K562 (cell line): ENCODE measurements at regions not wholly inside any gene's neighbourhood (a gene's known extent, or its start where the extent isn't known, plus 50 kb on each side); places are given as distances from the start of the nearest gene placed in this dataset.

Source experiments
- BRCA1 ChIP-seq, 2 experiments: fragments of 450-650 bp in 1 of 2; sonication (generic) in 1 of 2; formaldehyde crosslinking in 1 of 2; IDR thresholded peaks; 2 replicates each; pipeline versions ENCODE4 v1.5.0 to v1.6.1; 2017 to 2020; ENCODE audit warnings: mild to moderate bottlenecking in 1 of 2, missing genetic modification reagents in 1 of 2
- CTCF ChIP-seq, 3 experiments: IDR thresholded peaks in 2 of 3; conservative IDR thresholded peaks in 1 of 3; 2 replicates each; pipeline ENCODE4 v1.5.1; 2011 to 2012; ENCODE audit warnings: low read length in 3 of 3, mild to moderate bottlenecking in 3 of 3, control low read depth in 2 of 3, improper control_type of control experiment in 1 of 3, inconsistent platforms in 1 of 3, low read depth in 1 of 3, mixed read lengths in 1 of 3, moderate library complexity in 1 of 3; ENCODE audit not compliant: insufficient read depth in 2 of 3
- L3MBTL2 ChIP-seq: fragments of 450-650 bp; IDR thresholded peaks from 2 replicates; pipeline ENCODE4 v1.6.1; 2016; ENCODE audit warnings: mild to moderate bottlenecking, moderate library complexity
- NFIC ChIP-seq: fragments of 450-650 bp; IDR thresholded peaks from 2 replicates; pipeline ENCODE4 v1.6.1; 2017; ENCODE audit warnings: mild to moderate bottlenecking, inconsistent platforms
- NFIX ChIP-seq: fragments of 250-450 bp; sonication (Bioruptor Pico); IDR thresholded peaks from 2 replicates; pipeline ENCODE4 v1.4.0; 2020; ENCODE audit warnings: low read depth, mild to moderate bottlenecking, moderate library complexity
- SMAD1 ChIP-seq: fragments of 150-350 bp; IDR thresholded peaks from 2 replicates; pipeline ENCODE4 v1.6.1; 2014; ENCODE audit warnings: low read length, low read depth; ENCODE audit not compliant: partially characterized antibody
- SMAD2 ChIP-seq: fragments of 150-350 bp; IDR thresholded peaks from 2 replicates; pipeline ENCODE4 v1.6.1; 2014; ENCODE audit warnings: low read depth, mild to moderate bottlenecking, low read length
- TF ChIP-seq, protein P1 (sequence below), 2 experiments: IDR thresholded peaks; 2 replicates each; pipeline ENCODE4 v1.6.1; 2011; ENCODE audit warnings: borderline replicate concordance in 1 of 2, control low read depth in 1 of 2, low read depth in 1 of 2, low read length in 1 of 2, mild to moderate bottlenecking in 1 of 2, mixed read lengths in 1 of 2, moderate library complexity in 1 of 2; ENCODE audit not compliant: insufficient read depth in 1 of 2, insufficient read length in 1 of 2, poor library complexity in 1 of 2, severe bottlenecking in 1 of 2; ENCODE audit errors: extremely low read depth in 1 of 2

GRCh38 chr18:70464343-70465114, 175.7 kb downstream of the SOCS6 start (continued):
- TF ChIP-seq, protein P1, sequence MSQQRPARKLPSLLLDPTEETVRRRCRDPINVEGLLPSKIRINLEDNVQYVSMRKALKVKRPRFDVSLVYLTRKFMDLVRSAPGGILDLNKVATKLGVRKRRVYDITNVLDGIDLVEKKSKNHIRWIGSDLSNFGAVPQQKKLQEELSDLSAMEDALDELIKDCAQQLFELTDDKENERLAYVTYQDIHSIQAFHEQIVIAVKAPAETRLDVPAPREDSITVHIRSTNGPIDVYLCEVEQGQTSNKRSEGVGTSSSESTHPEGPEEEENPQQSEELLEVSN (IDR thresholded peaks at IDR 0.05; ENCODE audit: borderline replicate concordance in 1 of 2, extremely low read depth in 1 of 2, insufficient read depth in 1 of 2, insufficient read length in 1 of 2, low read depth in 1 of 2, low read length in 1 of 2, poor library complexity in 1 of 2, severe bottlenecking in 1 of 2): peak in 1 of 2 experiments; percentile 29
- peak; percentile 99 for TF ChIP-seq NFIC
- TF ChIP-seq BRCA1 (IDR thresholded peaks at IDR 0.05): no peak
- no peak for TF ChIP-seq BRCA1 (CRISPR knock-in tag; IDR thresholded peaks at IDR 0.05)
- TF ChIP-seq NFIX: peak; percentile 95
- peak; percentile 93 for TF ChIP-seq SMAD1
- peak; percentile 47; the same call in 1 of the 2 replicates for TF ChIP-seq L3MBTL2
- TF ChIP-seq SMAD2: no peak
- peak; percentile 40 to 51 (median 49); a peak in 4 of 6 replicates for TF ChIP-seq CTCF (IDR thresholded peaks at IDR 0.05 in 2 of 3, conservative IDR thresholded peaks at IDR 0.05 in 1 of 3; ENCODE audit: insufficient read depth in 2 of 3, low read depth in 1 of 3, low read length in 3 of 3)
